GM21786 (cell line): ENCODE measurements at regions not wholly inside any gene's neighbourhood (a gene's known extent, or its start where the extent isn't known, plus 50 kb on each side); places are given as distances from the start of the nearest gene placed in this dataset.
"Not testable (repeated sequence)": the region's sequence is repeated elsewhere in the genome, so short reads cannot be mapped to it uniquely, and the experiment has no call there.

Experiments used
- ATAC-seq: cut with Tn5 transposase; IDR thresholded peaks from one replicate; pipeline ENCODE4 v1.9.1; 2021; ENCODE audit not compliant: unreplicated experiment

- no peak for ATAC-seq
These were observed 171.9 kb downstream of the EMP1 start for GRCh38 chr12:13368431-13368830.

GRCh38 chr12:13367973-13368372 lies 171.4 kb downstream of the EMP1 start:
- ATAC-seq: no peak

- no peak for ATAC-seq
These were observed 169.3 kb downstream of the EMP1 start for GRCh38 chr12:13365748-13366366.

GRCh38 chr12:13362260-13362841 lies 165.8 kb downstream of the EMP1 start:
- ATAC-seq: peak; percentile 99

- no peak for ATAC-seq
These were observed 163.1 kb downstream of the EMP1 start for GRCh38 chr12:13359636-13360035.

- ATAC-seq: no peak
These were observed 161.9 kb downstream of the EMP1 start for GRCh38 chr12:13358391-13358905.

- no peak for ATAC-seq
These were observed 154.4 kb downstream of the EMP1 start for GRCh38 chr12:13350946-13351345.

GRCh38 chr12:13350381-13350780 lies 153.9 kb downstream of the EMP1 start:
- no peak for ATAC-seq

GRCh38 chr12:13348464-13348863 lies 151.9 kb downstream of the EMP1 start:
- no peak for ATAC-seq

- ATAC-seq: no peak
These were observed 150.9 kb downstream of the EMP1 start for GRCh38 chr12:13347241-13348043.

GRCh38 chr12:13345722-13346121 lies 149.2 kb downstream of the EMP1 start:
- ATAC-seq: no peak

GRCh38 chr12:13343375-13343774 lies 146.8 kb downstream of the EMP1 start:
- ATAC-seq: no peak

GRCh38 chr12:13342971-13343370 lies 146.4 kb downstream of the EMP1 start:
- no peak for ATAC-seq

- ATAC-seq: no peak
These were observed 143.6 kb downstream of the EMP1 start for GRCh38 chr12:13340149-13340548.

GRCh38 chr12:13339538-13339937 lies 143.0 kb downstream of the EMP1 start:
- no peak for ATAC-seq

GRCh38 chr12:13339091-13339490 lies 142.6 kb downstream of the EMP1 start:
- ATAC-seq: no peak

GRCh38 chr12:13337791-13338190 lies 141.3 kb downstream of the EMP1 start:
- ATAC-seq: no peak

- ATAC-seq: no peak
These were observed 139.7 kb downstream of the EMP1 start for GRCh38 chr12:13336216-13336615.

- no peak for ATAC-seq
These were observed 132.0 kb downstream of the EMP1 start for GRCh38 chr12:13328535-13328934.

- no peak for ATAC-seq
These were observed 129.6 kb downstream of the EMP1 start for GRCh38 chr12:13326076-13326475.

GRCh38 chr12:13325037-13325436 lies 128.5 kb downstream of the EMP1 start:
- not testable (repeated sequence) for ATAC-seq
